Esophagus squamous epithelium (tissue), 5 donors: ENCODE measurements at regions not wholly inside any gene's neighbourhood (a gene's known extent, or its start where the extent isn't known, plus 50 kb on each side); places are given as distances from the start of the nearest gene placed in this dataset.

Experiments
- DNase-seq: peaks from one replicate; lab custom pipeline; 2025; lab: John Stamatoyannopoulos, UW
- H3K27ac ChIP-seq, 4 donors: fragments of 200-600 bp; sonication (generic); one replicate each; pipeline ENCODE4 v1.5.1; 2016 to 2019; ENCODE audit warnings: mild to moderate bottlenecking in 1 of 4
- H3K27me3 ChIP-seq, 4 donors: fragments of 200-600 bp; sonication (generic); 1 replicate in 3 of 4; 2 replicates in 1 of 4; pipeline versions ENCODE4 v1.5.1 to v1.6.0; 2017 to 2021; ENCODE audit warnings: antibody characterized with exemption in 1 of 4
- H3K36me3 ChIP-seq, 3 donors: fragments of 200-600 bp; sonication (generic); one replicate each; pipeline ENCODE4 v1.5.1; 2016 to 2019
- H3K4me1 ChIP-seq, 3 donors: fragments of 200-600 bp; sonication (generic); one replicate each; pipeline ENCODE4 v1.5.1; 2017 to 2019
- H3K4me3 ChIP-seq, 4 donors: fragments of 200-600 bp; sonication (generic); 1 replicate in 3 of 4; 2 replicates in 1 of 4; pipeline ENCODE4 v1.5.1; 2016 to 2019; ENCODE audit warnings: mild to moderate bottlenecking in 2 of 4, moderate library complexity in 1 of 4
- H3K9me3 ChIP-seq, 3 donors: fragments of 200-600 bp; sonication (generic); one replicate each; pipeline ENCODE4 v1.5.1; 2016 to 2019
- CTCF ChIP-seq, 6 experiments: fragments of 450-650 bp in 4 of 6; fragments of 200-600 bp in 2 of 6; sonication (generic) in 2 of 6; IDR thresholded peaks; one replicate each; pipeline ENCODE4 v1.5.1; 2016 to 2019; ENCODE audit warnings: antibody characterized with exemption in 6 of 6, mild to moderate bottlenecking in 4 of 6, moderate library complexity in 4 of 6
- POLR2A ChIP-seq, 4 donors: fragments of 450-650 bp; IDR thresholded peaks; one replicate each; pipeline ENCODE4 v1.6.1; 2017; ENCODE audit warnings: antibody characterized with exemption in 4 of 4, mild to moderate bottlenecking in 4 of 4, moderate library complexity in 3 of 4
- WGBS, 2 donors: methylation state at CpG; one replicate each; pipeline ENCODE4 v1.1.5; 2018; 5-methylcytosine and 5-hydroxymethylcytosine counted together
- intact Hi-C: fragments of 100-400 bp; cut with DNase I; formaldehyde crosslinking; loops from one replicate; pipeline ENCODE4 v1.15.0; 2022
- donor health status: DM: yes; HTN: yes; CAD: no.

- intact Hi-C loops, result no loop called here
- peaks cover 0 to 15% (median 0%) of the 10 kb centered on the region in 4 donors for H3K27me3 ChIP-seq
- no peaks in the 10 kb centered on the region for H3K9me3 ChIP-seq
- no peaks in the 10 kb centered on the region for H3K36me3 ChIP-seq
- no peak overlapping the region for H3K27ac ChIP-seq
- no peak overlapping the region for H3K4me3 ChIP-seq
- 50 to 58% methylated on average over 3 of the region's 3 CpGs for WGBS, 2 donors
- DNase-seq, result no peak
- H3K4me1 ChIP-seq, result no peaks in the 10 kb centered on the region
- TF ChIP-seq CTCF (IDR thresholded peaks at IDR 0.05) (no peak), POLR2A (IDR thresholded peaks at IDR 0.05) (no peak)
Observed at GRCh38 chr6:8194490-8194889, 92.1 kb upstream of the EEF1E1 start.

- 70 to 72% methylated on average over 4 of the region's 4 CpGs for WGBS, 2 donors
- Histone ChIP-seq H3K9me3 (no peaks in the 10 kb centered on the region), H3K27ac (no peak overlapping the region), H3K4me3 (no peak overlapping the region), H3K36me3 (no peaks in the 10 kb centered on the region), H3K4me1 (no peaks in the 10 kb centered on the region), H3K27me3 (peaks cover 0 to 18% (median 0%) of the 10 kb centered on the region in 4 donors)
- intact Hi-C loops, result no loop called here
- TF ChIP-seq CTCF (IDR thresholded peaks at IDR 0.05) (no peak), POLR2A (IDR thresholded peaks at IDR 0.05) (no peak)
- no peak for DNase-seq
Observed at GRCh38 chr6:8193541-8193940, 91.2 kb upstream of the EEF1E1 start.

- Histone ChIP-seq H3K27me3 (peaks cover 0 to 23% (median 0%) of the 10 kb centered on the region in 4 donors), H3K27ac (no peak overlapping the region), H3K36me3 (no peaks in the 10 kb centered on the region), H3K9me3 (no peaks in the 10 kb centered on the region), H3K4me1 (no peaks in the 10 kb centered on the region), H3K4me3 (no peak overlapping the region)
- no peak for TF ChIP-seq CTCF (IDR thresholded peaks at IDR 0.05)
- TF ChIP-seq POLR2A (IDR thresholded peaks at IDR 0.05), result no peak
- no peak for DNase-seq
- intact Hi-C loops, result no loop called here
Observed at GRCh38 chr6:8192597-8192996, 90.2 kb upstream of the EEF1E1 start.

- intact Hi-C loops, result no loop called here
- TF ChIP-seq CTCF (IDR thresholded peaks at IDR 0.05), result no peak
- no peak for TF ChIP-seq POLR2A (IDR thresholded peaks at IDR 0.05)
- DNase-seq, result no peak
- 63 to 74% methylated on average over 5 of the region's 5 CpGs for WGBS, 2 donors
- Histone ChIP-seq H3K36me3 (no peaks in the 10 kb centered on the region), H3K27me3 (peaks cover 0 to 23% (median 0%) of the 10 kb centered on the region in 4 donors), H3K4me3 (no peak overlapping the region), H3K27ac (no peak overlapping the region), H3K9me3 (no peaks in the 10 kb centered on the region), H3K4me1 (no peaks in the 10 kb centered on the region)
Observed at GRCh38 chr6:8192067-8192466, 89.7 kb upstream of the EEF1E1 start.

- no peaks in the 10 kb centered on the region for H3K4me1 ChIP-seq
- H3K27me3 ChIP-seq, result peaks cover 0 to 23% (median 0%) of the 10 kb centered on the region in 4 donors
- no peak overlapping the region for H3K4me3 ChIP-seq
- WGBS, 2 donors, result 62 to 64% methylated on average over 7 of the region's 7 CpGs
- TF ChIP-seq POLR2A (IDR thresholded peaks at IDR 0.05), result no peak
- TF ChIP-seq CTCF (IDR thresholded peaks at IDR 0.05), result no peak
- H3K36me3 ChIP-seq, result no peaks in the 10 kb centered on the region
- intact Hi-C loops, result no loop called here
- DNase-seq, result no peak
- no peaks in the 10 kb centered on the region for H3K9me3 ChIP-seq
- H3K27ac ChIP-seq, result no peak overlapping the region
Observed at GRCh38 chr6:8191629-8192028, 89.3 kb upstream of the EEF1E1 start.
